Stimulated activated CD4-positive, alpha-beta T cell treated with anti-CD3 and anti-CD28 coated beads, TNF-alpha, amount 100 ng/mL, for 48 hours (primary cell): ENCODE measurements at regions not wholly inside any gene's neighbourhood (a gene's known extent, or its start where the extent isn't known, plus 50 kb on each side); places are given as distances from the start of the nearest gene placed in this dataset.
"Not testable (repeated sequence)": the region's sequence is repeated elsewhere in the genome, so short reads cannot be mapped to it uniquely, and the experiment has no call there.

Experiments used
- DNase-seq, 3 donors: peaks; one replicate each; pipeline ENCODE4 v3.0.0-alpha.2; 2020; ENCODE audit warnings: low read depth in 3 of 3

DNA sequence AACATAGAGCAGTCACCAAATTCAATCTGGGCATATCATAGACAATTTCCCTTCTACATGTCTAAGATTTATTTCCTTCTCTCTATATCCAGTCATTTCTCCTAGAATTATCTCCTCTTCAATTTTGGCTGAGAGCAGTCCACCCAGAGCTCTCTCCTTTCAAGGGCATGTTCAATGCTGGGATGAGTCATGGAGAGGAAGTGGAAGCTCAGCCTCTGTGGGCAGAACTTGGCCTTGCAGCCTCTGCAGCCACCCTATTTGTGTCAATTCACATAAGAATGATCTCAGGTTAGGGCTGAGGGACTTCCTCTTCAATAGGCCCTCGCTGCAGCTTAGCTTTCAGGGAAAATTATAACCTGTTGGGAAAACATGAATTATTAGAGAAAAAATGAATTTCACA is 560.8 kb downstream of the POM121L12 start:
- no peak for DNase-seq

DNA sequence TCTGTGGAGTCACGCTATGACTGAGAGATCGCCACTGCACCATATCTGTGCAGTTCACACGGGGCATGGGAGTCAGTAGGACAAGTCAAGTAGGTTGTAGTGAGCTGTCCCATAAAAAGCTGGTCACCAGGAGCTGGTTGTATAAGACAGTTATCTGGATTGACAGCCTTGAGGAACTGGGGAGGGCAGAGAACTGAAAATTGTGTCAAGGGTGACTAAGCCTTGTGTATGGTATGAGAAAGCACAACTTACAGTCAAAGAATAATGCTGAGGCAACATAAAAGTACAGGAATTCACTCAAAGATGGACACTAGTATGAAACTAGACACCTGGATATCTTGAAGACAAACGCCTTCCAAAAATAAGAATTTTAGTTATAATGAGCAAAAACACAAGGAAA is 564.9 kb downstream of the POM121L12 start:
- DNase-seq = no peak

DNA sequence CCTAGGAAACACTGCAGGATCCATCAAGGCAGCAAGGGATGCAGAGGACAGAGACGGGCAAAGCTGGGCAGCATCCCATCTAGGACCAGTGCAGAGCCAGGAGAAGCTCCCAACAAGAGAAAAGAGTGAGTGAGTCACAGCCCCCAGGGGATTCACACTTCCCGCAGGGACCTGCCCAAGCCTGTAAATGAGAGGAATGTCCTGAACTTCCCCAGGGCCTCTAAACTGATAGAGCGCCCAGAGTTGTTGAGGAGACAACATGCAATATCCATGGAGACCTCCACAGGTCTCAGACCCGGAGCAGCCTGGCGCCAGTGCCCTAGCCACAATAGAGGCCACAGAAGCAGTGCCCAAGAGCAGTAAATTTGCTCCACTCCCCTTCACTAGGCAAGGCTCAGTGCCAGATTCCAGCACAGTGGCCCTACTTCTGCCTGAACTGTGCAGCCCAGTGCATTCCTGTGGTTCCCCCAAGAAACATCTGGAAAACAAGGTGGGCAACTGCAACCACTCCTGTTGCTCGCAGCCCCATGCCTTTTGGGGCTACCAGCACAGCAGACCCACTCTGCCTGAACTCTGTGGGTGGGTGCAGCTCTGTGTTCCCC is 567.5 kb downstream of the POM121L12 start:
- DNase-seq = no peak

DNA sequence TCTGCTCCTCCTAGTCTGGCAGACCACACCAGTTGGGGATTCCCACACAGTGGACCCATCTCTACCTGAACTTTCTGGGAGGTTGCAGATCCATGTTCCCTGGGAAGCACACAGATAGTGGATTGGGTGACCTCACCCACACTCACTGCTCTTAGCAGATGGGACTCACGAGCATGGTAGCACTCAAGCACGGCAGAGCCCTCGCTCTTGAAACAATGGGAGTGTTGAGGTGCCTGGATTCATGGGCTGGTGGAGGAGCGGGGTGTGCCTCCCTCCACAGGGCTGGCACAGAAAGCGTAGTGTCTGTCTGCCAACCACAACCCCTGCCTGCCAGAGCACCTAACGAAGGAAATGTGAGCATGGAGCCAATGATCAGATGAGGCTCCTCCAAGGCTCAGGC is 568.0 kb downstream of the POM121L12 start:
- DNase-seq = no peak

DNA sequence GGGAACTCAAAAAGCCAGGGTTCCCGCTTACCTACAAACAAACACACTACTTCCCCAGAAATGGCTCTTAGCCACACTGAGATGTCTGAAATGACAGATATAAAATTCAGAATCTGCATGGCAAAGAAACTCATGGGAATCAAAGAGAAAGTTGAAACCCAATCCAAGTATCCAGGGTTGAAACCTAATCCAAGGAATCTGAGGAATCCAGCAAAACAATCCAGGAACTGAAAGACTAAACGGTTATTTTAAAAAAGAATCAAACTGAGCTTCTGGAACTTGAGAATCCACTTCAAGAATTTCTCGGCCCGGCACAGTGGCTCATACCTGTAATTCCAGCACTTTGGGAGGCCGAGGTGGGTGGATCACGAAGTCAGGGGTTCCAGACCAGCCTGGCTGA is 568.8 kb downstream of the POM121L12 start:
- no peak for DNase-seq

DNA sequence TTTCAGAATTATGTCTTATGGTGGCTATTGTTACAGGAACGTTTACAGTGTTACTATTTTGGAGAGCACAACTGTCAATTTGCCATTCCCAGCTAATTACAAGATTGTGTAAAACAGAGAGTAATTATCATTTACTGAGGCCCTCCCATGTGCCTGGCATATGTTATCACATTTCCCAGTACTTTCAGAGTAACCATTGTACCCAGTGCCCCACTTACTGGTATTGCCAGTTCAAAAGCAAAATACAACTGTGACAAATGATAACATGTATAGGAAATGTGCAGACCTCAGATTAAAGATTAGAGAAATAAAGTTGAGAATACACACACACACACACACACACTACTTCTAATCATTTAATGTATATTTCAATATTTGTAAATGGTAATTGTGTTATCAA is 572.5 kb downstream of the POM121L12 start:
- DNase-seq = no peak

DNA sequence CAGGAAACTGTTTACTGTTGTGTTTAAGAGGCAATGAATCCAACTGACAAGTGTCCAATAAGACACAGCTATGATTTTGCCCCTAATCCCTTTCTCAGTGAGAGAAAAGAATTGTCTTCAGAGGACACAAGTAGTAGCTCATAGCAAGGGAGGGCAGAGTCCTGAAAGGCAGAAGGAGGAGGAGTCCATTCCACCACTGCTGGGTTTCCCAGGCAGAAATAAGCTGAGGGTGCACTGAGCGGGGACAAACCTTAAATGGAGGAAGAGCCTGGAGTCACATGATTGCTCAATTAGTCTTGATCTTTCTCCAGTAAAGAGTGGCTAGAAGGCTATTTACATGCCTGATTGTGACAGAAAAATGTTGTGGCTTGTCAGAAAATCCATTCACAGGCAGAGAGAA is 573.8 kb downstream of the POM121L12 start:
- no peak for DNase-seq

DNA sequence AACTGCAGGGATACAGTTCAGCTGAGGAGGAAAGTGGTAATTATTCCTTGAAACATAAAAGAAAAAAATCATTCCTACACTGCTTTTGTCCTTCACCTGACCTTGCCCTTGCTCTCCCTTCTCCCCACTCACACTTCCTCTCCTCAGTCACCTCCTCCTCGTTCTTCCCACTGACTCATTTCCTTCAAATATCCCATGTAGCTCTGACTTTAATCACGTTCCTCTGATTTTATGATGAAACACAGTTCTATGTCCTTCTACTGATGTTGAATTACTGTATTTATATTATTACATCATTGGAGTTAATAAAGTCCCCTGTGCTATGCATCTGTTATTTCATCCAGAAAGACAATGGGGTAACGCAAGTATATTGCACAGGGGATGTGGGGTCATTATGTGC is 575.6 kb downstream of the POM121L12 start:
- DNase-seq = no peak

DNA sequence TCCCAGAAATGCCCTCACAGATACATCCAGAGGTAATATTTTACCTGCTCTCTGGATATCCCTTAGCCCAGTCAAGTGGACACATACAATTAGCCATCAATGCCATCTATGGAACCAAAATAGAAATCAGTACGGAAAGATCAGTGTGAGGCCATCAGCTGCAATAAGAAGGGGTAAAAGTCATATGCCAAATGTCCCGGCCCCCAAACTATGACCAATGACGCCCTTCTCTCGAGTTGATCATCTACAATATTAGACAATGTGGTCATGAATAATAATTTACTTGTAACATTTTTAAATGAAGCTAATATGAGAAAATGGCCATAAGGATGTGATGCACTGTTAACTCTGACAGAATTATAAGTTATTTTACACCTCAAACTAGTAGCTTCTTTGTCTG is 588.9 kb downstream of the POM121L12 start:
- DNase-seq = no peak

DNA sequence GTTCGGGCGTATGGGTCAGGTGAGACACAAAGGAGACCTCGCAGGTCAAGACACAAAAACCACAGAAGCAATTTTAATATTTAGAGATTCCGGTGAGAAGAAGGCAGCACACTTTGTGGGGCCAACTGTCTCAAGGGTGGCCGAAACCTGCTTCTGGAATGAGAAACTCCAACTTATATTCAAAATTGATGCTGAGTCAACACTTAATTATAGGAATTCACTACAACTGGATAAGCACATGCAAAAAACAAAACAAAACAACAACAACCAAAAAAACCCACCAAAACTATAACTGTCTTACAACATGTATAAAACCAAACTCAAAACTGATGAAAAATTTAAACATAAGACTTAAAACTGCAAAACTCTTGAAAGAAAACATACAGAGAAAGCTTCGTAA is 593.3 kb downstream of the POM121L12 start:
- no peak for DNase-seq

DNA sequence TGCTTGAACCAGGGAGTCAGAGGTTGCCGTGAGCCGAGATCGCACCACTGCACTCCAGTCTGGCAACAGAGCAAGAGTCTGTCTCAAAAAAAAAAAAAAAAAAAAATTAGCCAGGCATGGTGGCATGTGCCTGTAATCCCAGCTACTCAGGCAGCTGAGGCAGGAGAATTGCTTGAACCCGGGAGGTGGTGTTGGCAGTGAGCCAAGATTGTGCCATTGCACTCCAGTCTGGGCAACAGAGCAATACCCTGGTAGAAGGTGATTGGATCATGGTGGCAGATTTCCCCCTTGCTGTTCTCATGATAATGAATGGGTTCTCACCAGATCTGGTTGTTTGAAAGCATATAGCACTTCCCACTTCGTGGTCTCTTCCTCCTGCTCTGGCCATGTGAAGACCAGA is 599.8 kb downstream of the POM121L12 start:
- not testable (repeated sequence) for DNase-seq

DNA sequence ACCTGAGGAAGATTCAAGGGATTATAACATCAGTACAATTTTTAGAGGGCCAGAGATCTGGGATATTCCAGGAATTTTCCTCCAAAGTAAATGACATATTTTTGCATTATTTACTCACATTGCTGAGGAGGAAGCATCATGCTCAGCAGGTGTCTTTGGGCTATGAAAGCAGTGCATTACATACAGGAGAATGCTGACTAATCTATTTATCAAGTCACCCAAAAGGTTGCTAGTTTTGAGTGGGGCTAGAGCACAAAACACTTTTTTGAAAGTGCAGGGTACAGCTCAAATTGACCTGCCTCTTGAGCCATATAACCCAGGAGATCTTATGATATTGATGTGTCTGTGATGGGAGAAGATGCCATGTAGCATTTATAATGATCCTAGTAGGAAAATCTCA is 603.1 kb downstream of the POM121L12 start:
- no peak for DNase-seq

DNA sequence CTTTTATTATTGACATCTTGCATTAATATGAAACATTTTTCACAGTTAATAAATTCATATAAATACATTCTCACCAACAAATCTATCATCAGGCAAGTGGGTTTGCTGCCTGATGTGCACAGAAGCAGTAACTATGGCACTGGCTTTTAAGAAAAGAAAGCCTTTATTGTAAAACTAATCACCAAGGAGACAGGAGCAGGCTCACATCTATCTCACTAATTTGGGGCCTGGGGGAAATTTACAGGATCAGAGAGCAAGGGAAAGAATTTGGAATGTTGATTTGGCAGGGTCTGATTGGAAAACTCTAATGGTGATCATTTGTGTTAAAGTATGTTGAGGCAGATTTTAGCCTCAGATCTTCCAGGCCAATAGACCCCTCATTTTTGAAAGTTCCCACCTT is 605.7 kb downstream of the POM121L12 start:
- DNase-seq = no peak

DNA sequence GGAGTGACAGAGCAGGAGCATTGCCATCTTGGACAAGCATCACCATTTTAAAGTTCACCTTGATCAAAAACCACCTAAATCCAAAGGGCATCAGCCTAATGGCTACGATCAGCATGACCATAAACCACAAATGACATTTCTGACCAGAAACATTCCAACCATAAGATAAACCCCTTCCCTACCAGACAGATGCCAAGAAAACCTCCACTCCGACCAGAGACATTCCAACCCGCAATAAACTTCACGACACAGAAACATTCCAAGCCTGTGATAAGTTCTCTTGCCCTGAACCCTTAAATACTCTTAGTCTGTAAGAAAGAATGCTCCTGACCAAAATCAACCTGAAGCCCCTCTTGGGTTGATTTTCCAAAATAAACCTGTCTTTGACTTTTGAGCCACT is 606.9 kb downstream of the POM121L12 start:
- DNase-seq = no peak

DNA sequence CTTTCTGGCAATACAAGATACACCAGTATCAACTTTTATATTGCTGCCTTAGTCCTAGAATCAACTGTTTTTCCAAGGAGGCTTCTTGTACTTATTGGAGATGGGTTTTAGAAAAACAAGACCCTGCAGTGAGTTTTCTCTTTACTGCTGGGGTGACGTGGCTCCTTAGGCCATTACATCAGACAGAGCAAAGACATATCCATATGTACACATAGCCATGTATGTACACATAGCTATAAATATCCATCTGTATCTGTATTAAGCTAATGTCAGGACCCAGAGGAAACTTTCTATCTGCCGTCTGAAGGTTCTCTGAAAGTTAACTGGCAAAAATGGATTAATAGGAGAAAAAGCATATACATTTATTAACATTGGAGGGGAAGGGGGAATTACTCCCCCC is 607.4 kb downstream of the POM121L12 start:
- no peak for DNase-seq

DNA sequence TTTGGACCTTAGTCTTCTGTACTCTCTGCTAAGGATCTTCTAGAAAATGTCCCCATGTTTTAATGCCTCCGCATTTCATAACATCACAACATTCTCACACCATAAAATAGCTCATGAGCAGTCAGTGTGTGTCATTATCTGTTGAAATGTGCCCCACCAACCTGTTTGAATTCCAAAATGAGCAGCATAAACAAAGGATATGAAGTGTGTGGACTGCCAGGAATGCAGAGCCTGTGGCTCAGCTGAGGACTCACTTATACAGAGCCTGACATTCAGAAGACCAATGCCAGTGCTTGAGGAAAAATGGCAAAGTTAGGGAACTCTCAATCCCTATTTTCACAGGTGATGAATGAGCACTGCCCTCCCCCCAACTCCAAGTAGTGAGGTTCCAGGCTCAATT is 621.4 kb downstream of the POM121L12 start:
- DNase-seq = no peak

DNA sequence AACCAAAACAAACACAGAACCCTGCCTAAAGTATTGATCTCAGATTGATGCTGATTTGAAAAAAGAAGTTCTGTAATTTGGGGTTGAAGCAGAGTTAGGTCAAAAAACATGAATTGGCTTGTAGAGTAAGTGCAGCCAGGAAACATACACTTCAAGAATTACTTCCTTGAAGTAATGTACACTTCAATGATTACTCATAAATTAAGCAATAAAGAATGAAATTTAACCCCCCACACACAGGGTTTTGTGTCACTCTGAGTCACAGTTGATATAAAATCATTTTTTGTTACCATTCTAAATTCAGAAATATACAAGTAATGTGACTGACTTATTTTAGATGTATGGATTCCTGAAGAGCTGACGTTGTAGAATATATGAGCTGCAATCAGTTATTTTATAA is 622.2 kb downstream of the POM121L12 start:
- DNase-seq = no peak

DNA sequence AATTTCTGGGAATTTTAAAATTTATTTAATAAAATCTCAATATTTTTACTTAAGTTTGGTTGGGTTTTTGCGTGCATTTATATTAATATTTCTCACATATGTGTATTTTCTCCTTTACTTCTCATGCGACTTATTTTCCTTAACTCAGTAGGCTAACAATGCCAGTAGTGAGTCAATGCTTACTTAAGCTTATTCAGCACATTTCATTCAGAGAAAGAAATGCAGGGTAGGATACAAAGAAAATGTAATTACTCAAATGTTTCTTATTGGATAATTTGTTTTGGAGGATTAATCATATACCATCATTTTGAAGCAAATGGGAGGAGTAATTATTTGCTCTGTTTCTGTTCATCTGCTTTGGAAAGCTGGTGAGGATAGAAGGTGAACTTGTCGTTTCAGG is 623.5 kb downstream of the POM121L12 start:
- no peak for DNase-seq

DNA sequence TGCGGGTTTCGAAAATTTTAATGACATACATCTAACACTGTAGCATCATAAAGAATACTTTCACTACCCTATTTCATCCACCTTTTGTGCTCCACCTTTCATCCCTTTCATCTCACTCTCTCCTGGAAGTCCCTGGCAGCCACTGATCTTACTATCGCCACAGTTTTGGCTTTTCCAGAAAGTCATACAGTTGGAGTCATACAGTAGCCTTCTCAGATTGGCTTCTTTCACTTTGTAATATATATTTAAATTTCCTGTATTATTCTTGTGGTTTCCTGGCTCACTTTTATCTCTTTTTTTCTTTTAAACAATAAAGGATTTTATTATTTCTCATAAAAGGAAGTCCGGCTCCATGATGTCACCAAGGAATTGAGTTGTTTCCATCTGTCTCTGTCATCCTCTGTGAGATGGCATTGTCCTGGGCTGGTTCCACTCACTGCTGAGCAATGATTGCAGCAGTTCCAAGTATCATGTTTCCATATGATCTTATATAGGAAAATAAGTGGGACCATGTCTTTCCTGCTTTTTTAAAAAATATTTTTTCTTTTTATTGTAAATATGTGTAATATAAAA is 626.3 kb downstream of the POM121L12 start:
- DNase-seq = no peak

DNA sequence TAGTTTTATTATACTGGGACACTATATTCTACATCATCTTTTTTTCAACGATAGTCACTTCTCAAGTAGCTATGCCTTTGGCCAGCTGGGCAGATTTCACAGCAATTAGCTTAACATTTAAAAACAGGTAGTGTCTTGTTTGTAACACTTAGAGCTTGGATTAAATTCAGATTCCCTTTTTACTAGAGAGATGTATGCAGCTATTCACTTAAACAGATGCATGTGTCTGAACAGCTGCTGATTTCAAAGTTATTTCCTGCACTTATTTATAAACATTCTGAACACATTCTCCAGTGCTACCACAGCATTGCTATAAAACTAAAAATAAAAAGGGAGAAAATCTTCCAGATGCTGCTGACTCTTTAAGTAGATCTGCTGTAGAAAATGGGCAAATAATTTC is 637.2 kb downstream of the POM121L12 start:
- DNase-seq = no peak

DNA sequence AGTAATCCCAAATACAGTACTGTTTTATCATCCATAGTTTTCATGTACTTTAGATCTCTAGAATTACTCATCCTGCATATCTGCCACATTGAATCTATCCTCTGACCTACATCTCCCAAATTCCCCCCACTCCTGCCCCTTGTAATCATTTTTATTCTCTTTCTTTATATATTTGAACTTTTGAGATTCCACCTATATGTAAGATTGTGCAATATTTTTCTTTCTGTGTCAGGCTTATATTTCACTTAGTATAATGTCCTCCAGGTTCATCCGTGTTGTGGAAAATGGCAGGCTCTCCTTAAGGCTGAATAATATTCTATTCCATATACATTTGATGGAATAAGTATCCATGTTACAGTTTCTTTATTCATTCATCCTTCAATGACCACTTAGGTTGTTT is 640.4 kb downstream of the POM121L12 start:
- no peak for DNase-seq

DNA sequence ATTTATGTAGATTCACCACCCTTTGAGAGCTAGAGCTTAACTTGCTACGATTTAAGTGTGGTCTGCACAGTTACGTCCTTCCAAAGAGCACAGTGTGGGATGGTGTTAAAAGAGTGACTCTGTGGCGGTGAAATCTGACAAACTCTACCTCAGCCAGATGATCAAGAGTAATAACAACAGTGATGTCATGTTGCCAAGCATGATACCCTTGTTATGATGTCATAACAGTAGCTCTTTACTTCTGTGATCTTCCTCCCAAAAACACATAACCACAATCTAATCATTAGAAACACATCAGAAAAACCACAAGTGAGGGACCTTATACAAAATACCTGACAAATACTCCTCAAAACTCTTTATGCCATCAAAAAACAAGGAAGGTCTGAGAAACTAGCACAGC is 649.3 kb downstream of the POM121L12 start:
- no peak for DNase-seq

DNA sequence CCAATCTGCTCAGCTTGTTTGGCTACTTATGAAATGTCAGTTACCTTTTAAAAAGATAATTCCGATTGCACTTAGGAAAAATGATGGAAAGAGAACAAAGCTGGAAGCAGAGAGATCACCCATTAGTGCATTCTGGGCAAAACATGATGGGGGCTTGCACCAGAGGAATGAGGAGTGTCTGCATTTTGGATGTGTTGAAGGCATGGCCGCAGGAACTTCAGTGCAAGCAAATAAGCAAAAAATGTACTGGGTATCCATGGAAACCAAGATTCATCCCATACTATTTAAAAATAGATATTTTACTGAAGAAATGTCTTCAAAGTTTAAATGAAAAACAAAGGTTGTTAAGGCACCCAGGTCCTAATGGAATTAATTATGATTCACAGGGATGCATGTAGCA is 655.0 kb downstream of the POM121L12 start:
- no peak for DNase-seq

DNA sequence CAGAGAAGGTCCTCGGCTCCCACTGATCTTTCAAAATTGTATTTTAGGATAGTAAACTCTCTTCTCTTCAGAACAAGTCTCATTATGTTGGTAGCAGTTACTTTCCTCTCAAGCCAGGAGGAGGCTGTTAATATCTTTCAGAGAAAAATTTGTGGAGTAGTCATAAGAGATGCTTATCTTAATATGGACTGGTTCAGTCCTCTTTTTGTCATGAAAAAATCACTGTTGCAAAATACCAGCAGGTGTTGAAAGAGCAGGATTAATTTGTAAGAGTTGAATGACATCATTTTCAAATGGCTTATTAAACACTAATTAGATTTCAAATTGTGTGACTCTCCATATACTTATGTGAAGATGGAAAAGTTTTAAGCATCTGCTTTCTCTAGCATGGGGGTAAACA is 662.5 kb downstream of the POM121L12 start:
- DNase-seq = no peak
